Karpas-422 (cell line): ENCODE measurements at regions not wholly inside any gene's neighbourhood (a gene's known extent, or its start where the extent isn't known, plus 50 kb on each side); places are given as distances from the start of the nearest gene placed in this dataset.

Experiments used
- DNase-seq: peaks from one replicate; pipeline ENCODE4 v3.0.0-alpha.2; 2015
- H2AFZ ChIP-seq: fragments of 200-600 bp; sonication (generic); 2 replicates; pipeline ENCODE4 v1.6.1; 2014; ENCODE audit warnings: antibody characterized with exemption, low read length, mixed read lengths
- H3K27ac ChIP-seq: fragments of 200-600 bp; sonication (generic); 2 replicates; pipeline ENCODE4 v1.5.1; 2014; ENCODE audit warnings: mild to moderate bottlenecking, low read length, moderate library complexity
- H3K27me3 ChIP-seq: fragments of 200-600 bp; sonication (generic); 2 replicates; pipeline ENCODE4 v1.6.1; 2014; ENCODE audit warnings: low read length, mixed read lengths
- H3K36me3 ChIP-seq: fragments of 200-600 bp; sonication (generic); 2 replicates; pipeline ENCODE4 v1.6.1; 2014; ENCODE audit warnings: low read length, mixed read lengths; ENCODE audit not compliant: insufficient read depth
- H3K4me1 ChIP-seq: fragments of 200-600 bp; sonication (generic); 2 replicates; pipeline ENCODE4 v1.6.1; 2014; ENCODE audit warnings: mild to moderate bottlenecking, low read length, mixed read lengths
- H3K4me2 ChIP-seq: fragments of 200-600 bp; sonication (generic); 2 replicates; pipeline ENCODE4 v1.6.1; 2014; ENCODE audit warnings: low read length, low read depth, mild to moderate bottlenecking; ENCODE audit not compliant: poor library complexity, severe bottlenecking
- H3K4me3 ChIP-seq: fragments of 200-600 bp; sonication (generic); 2 replicates; pipeline ENCODE4 v1.5.1; 2014; ENCODE audit warnings: mild to moderate bottlenecking, antibody characterized with exemption, low read length, mixed read lengths
- H3K79me2 ChIP-seq: fragments of 200-600 bp; sonication (generic); 2 replicates; pipeline ENCODE4 v1.6.1; 2014; ENCODE audit warnings: mild to moderate bottlenecking, low read length, mixed read lengths
- H3K9ac ChIP-seq: fragments of 200-600 bp; sonication (generic); 2 replicates; pipeline ENCODE4 v1.6.0; 2014; ENCODE audit warnings: low read length
- H3K9me2 ChIP-seq: fragments of 200-600 bp; sonication (generic), shearing (Covaris generic); replicated peaks from 2 replicates; pipeline ENCODE4 v1.6.0; 2014; ENCODE audit warnings: mild to moderate bottlenecking, low read length, moderate library complexity; ENCODE audit not compliant: insufficient read depth
- H3K9me3 ChIP-seq: fragments of 300-700, 200-600 bp; sonication (generic); 2 replicates; pipeline ENCODE4 v1.6.1; 2014; ENCODE audit warnings: low read length, mixed read lengths
- H4K20me1 ChIP-seq: fragments of 200-600 bp; sonication (generic); 2 replicates; pipeline ENCODE4 v1.6.1; 2014; ENCODE audit warnings: mild to moderate bottlenecking, antibody characterized with exemption, low read length, low read depth; ENCODE audit not compliant: insufficient read depth

GRCh38 chr6:122315842-122316241, 83.6 kb upstream of the HSF2 start:
- Histone ChIP-seq H2AFZ (no peak overlapping the region), H3K27me3 (no peaks in the 10 kb centered on the region), H3K4me2 (no peak overlapping the region), H3K9me3 (no peaks in the 10 kb centered on the region), H3K79me2 (no peaks in the 10 kb centered on the region), H4K20me1 (no peaks in the 10 kb centered on the region), H3K4me3 (no peak overlapping the region), H3K9ac (no peak overlapping the region), H3K4me1 (no peaks in the 10 kb centered on the region), H3K9me2 (no peaks in the 10 kb centered on the region), H3K36me3 (no peaks in the 10 kb centered on the region), H3K27ac (no peak overlapping the region)
- DNase-seq = no peak

DNA sequence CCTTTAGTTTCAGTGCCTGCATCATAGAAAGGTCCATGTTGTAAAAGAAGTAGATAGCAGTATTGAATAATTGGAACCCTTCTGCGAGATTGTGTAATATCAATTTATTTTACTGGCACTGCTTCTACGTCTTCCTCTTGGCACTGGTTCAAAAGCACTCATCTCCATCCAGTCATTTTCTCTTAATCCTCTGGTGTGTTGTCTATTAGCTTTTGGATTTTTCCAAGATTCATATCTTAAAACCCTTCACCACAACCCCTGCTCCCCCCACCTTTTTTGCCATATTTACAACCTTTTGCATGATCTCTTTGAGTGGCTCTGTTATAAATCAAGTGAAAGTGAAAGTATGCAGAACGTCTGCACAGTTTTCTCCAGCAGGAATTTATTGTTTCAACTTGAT, 76.6 kb upstream of the HSF2 start:
- H3K4me2 ChIP-seq = peak overlapping the region; percentile 76
- H3K27ac ChIP-seq = no peak overlapping the region
- H3K9me2 ChIP-seq = no peaks in the 10 kb centered on the region
- no peaks in the 10 kb centered on the region for H3K36me3 ChIP-seq
- no peaks in the 10 kb centered on the region for H4K20me1 ChIP-seq
- H2AFZ ChIP-seq = peak overlapping the region; percentile 73
- no peaks in the 10 kb centered on the region for H3K9me3 ChIP-seq
- H3K4me3 ChIP-seq = peak overlapping the region; percentile 65
- H3K79me2 ChIP-seq = no peaks in the 10 kb centered on the region
- H3K4me1 ChIP-seq = peaks cover 6% of the 10 kb centered on the region; the same call in 1 of the 2 replicates
- H3K27me3 ChIP-seq = no peaks in the 10 kb centered on the region
- peak overlapping the region; percentile 46 for H3K9ac ChIP-seq
- DNase-seq = no peak

DNA sequence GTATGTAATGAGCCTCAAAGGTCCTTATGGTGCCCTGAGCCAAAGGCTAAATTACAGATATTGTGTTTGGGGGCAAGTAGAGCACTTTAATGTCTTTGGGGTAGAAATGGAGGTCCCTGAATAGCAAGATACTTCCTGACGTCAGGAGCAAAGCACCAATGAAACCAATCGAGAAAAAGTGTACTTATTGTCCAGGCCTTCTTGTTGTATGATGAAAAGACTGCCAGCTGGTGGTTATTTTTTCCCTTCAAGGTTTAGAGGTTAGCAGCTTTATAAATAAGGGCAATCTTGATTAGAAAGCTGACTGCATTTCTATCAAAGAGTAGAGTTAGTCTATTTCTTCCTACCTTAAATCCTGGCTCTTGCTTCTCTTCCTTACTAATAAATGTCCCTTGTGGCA, 76.1 kb upstream of the HSF2 start:
- H3K4me3 ChIP-seq = peak overlapping the region; percentile 65
- peak overlapping the region; percentile 76 for H3K4me2 ChIP-seq
- no peaks in the 10 kb centered on the region for H3K9me2 ChIP-seq
- H3K27me3 ChIP-seq = no peaks in the 10 kb centered on the region
- peaks cover 6% of the 10 kb centered on the region; the same call in 1 of the 2 replicates for H3K4me1 ChIP-seq
- H3K9me3 ChIP-seq = no peaks in the 10 kb centered on the region
- H3K79me2 ChIP-seq = no peaks in the 10 kb centered on the region
- H2AFZ ChIP-seq = peak overlapping the region; percentile 73; the same call in 1 of the 2 replicates
- H3K36me3 ChIP-seq = no peaks in the 10 kb centered on the region
- peak overlapping the region; percentile 46 for H3K9ac ChIP-seq
- no peaks in the 10 kb centered on the region for H4K20me1 ChIP-seq
- DNase-seq = no peak
- no peak overlapping the region for H3K27ac ChIP-seq

DNA sequence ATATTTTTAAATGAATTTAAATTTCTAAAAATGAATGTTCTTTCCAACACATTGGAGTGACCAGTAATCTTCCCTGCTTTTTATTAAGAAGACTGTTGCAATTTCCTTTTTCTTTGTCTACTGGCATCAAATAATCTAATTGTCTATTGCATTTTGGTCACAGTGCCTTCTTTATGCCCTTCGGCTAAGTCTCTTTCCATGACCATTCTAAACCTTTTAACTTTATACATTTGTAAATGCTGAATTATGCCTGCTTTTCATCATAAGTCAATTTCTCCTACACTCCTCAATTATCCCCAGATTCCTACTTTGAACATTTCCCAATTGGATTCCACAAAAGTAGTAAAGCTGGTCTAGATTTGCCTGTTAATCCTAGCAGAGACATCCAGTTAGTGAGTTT, 69.1 kb upstream of the HSF2 start:
- H3K9me3 ChIP-seq = no peaks in the 10 kb centered on the region
- H3K9me2 ChIP-seq = no peaks in the 10 kb centered on the region
- H3K4me2 ChIP-seq = no peak overlapping the region
- H3K36me3 ChIP-seq = no peaks in the 10 kb centered on the region
- H3K27ac ChIP-seq = no peak overlapping the region
- no peaks in the 10 kb centered on the region for H3K27me3 ChIP-seq
- no peak overlapping the region for H3K9ac ChIP-seq
- no peak for DNase-seq
- H3K4me3 ChIP-seq = no peak overlapping the region
- no peaks in the 10 kb centered on the region for H4K20me1 ChIP-seq
- no peaks in the 10 kb centered on the region for H3K4me1 ChIP-seq
- no peak overlapping the region for H2AFZ ChIP-seq
- H3K79me2 ChIP-seq = no peaks in the 10 kb centered on the region

- Histone ChIP-seq H3K9me3 (no peaks in the 10 kb centered on the region), H3K36me3 (no peaks in the 10 kb centered on the region), H4K20me1 (no peaks in the 10 kb centered on the region), H3K4me1 (no peaks in the 10 kb centered on the region), H3K4me2 (no peak overlapping the region), H3K4me3 (no peak overlapping the region), H2AFZ (no peak overlapping the region), H3K27ac (no peak overlapping the region), H3K79me2 (no peaks in the 10 kb centered on the region), H3K27me3 (no peaks in the 10 kb centered on the region), H3K9me2 (no peaks in the 10 kb centered on the region), H3K9ac (no peak overlapping the region)
- no peak for DNase-seq
Measured at GRCh38 chr6:122337645-122338044, 61.8 kb upstream of the HSF2 start.

DNA sequence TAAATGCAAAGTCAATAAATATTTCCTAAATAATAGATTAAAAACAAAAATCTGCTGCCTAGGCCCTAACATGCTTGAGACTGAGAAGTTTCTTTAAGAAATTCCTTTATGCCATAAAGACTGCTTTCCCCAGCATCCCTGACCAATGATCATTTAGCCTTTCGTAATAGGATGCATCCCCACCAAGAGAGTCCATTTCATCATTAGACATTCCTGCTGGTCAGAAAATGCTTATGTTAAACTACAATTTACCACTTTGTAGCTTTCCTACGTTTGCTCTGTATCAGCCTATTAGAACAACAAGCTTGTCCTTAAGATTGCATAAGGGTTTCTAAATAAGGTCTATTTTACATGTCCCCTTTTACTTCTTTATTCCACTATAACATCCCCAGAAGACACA, 59.8 kb upstream of the HSF2 start:
- no peaks in the 10 kb centered on the region for H4K20me1 ChIP-seq
- no peaks in the 10 kb centered on the region for H3K4me1 ChIP-seq
- H3K9ac ChIP-seq = no peak overlapping the region
- H3K36me3 ChIP-seq = no peaks in the 10 kb centered on the region
- no peaks in the 10 kb centered on the region for H3K79me2 ChIP-seq
- H3K9me2 ChIP-seq = no peaks in the 10 kb centered on the region
- no peak overlapping the region for H3K4me2 ChIP-seq
- no peaks in the 10 kb centered on the region for H3K27me3 ChIP-seq
- H3K4me3 ChIP-seq = no peak overlapping the region
- H3K27ac ChIP-seq = no peak overlapping the region
- no peaks in the 10 kb centered on the region for H3K9me3 ChIP-seq
- no peak overlapping the region for H2AFZ ChIP-seq
- DNase-seq = no peak

DNA sequence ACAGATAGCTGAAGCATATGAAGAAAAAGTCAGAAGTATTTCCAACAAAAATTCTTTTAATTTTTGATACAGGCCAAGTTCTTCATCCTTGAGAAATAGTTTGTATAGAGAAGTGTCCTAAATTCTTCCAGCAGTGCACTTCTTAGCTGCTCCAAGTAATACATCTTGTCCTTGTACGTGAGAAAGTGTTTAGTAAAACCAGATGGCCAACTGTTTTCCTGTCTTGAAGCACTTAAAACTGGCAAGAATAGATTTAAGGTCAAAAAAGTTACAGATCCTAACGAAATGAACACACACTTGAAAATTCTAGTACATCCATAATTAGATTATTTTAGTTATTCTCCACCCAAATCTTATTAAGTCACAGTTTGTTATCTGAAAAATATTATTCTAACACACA, 52.2 kb upstream of the HSF2 start:
- no peaks in the 10 kb centered on the region for H3K79me2 ChIP-seq
- H3K9me2 ChIP-seq = no peaks in the 10 kb centered on the region
- no peak overlapping the region for H3K9ac ChIP-seq
- no peaks in the 10 kb centered on the region for H3K27me3 ChIP-seq
- no peaks in the 10 kb centered on the region for H4K20me1 ChIP-seq
- H3K9me3 ChIP-seq = no peaks in the 10 kb centered on the region
- no peaks in the 10 kb centered on the region for H3K4me1 ChIP-seq
- no peaks in the 10 kb centered on the region for H3K36me3 ChIP-seq
- H3K27ac ChIP-seq = no peak overlapping the region
- DNase-seq = no peak
- H3K4me2 ChIP-seq = no peak overlapping the region
- no peak overlapping the region for H2AFZ ChIP-seq
- H3K4me3 ChIP-seq = no peak overlapping the region

DNA sequence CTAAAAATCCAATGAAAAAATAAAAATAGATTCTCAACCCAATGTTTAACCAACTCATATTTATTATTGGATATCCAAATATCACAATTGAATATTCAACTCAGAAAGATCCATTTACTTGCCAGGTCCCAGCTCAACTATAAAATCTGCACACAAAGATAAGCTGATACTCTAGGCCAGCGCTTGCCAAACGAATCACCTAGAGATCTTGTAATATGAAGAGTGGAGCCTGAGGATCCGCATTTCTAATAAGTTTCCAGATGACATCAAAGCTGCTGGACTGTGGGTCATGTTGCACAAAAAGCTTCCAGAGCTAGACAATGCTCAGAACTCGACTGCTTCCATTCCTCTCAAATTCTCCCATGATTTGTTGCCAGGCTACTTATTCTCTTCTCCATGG, 51.7 kb upstream of the HSF2 start:
- no peaks in the 10 kb centered on the region for H3K36me3 ChIP-seq
- no peak overlapping the region for H3K9ac ChIP-seq
- H3K9me3 ChIP-seq = no peaks in the 10 kb centered on the region
- no peak overlapping the region for H2AFZ ChIP-seq
- H3K79me2 ChIP-seq = no peaks in the 10 kb centered on the region
- no peak overlapping the region for H3K4me2 ChIP-seq
- DNase-seq = no peak
- H3K9me2 ChIP-seq = no peaks in the 10 kb centered on the region
- H3K27me3 ChIP-seq = no peaks in the 10 kb centered on the region
- H3K4me1 ChIP-seq = no peaks in the 10 kb centered on the region
- H4K20me1 ChIP-seq = no peaks in the 10 kb centered on the region
- no peak overlapping the region for H3K27ac ChIP-seq
- no peak overlapping the region for H3K4me3 ChIP-seq
